Keratinocyte (primary cell): ENCODE measurements at regions not wholly inside any gene's neighbourhood (a gene's known extent, or its start where the extent isn't known, plus 50 kb on each side); places are given as distances from the start of the nearest gene placed in this dataset.

Experiments
- EZH2 ChIP-seq: IDR thresholded peaks from one replicate; pipeline ENCODE4 v1.6.1; 2012; ENCODE audit warnings: inconsistent platforms, mild to moderate bottlenecking, low read length, moderate library complexity
- TF ChIP-seq, protein P1 (sequence below), 3 experiments: IDR thresholded peaks in 1 of 3; conservative IDR thresholded peaks in 1 of 3; optimal IDR thresholded peaks in 1 of 3; 2 replicates in 2 of 3; 3 replicates in 1 of 3; pipeline versions ENCODE3 to v1.5.1; 2011; ENCODE audit warnings: low read length in 3 of 3, mild to moderate bottlenecking in 3 of 3, moderate library complexity in 2 of 3, control low read depth in 1 of 3, inconsistent platforms in 1 of 3; ENCODE audit not compliant: insufficient read depth in 2 of 3; ENCODE audit errors: extremely low read depth in 1 of 3

DNA sequence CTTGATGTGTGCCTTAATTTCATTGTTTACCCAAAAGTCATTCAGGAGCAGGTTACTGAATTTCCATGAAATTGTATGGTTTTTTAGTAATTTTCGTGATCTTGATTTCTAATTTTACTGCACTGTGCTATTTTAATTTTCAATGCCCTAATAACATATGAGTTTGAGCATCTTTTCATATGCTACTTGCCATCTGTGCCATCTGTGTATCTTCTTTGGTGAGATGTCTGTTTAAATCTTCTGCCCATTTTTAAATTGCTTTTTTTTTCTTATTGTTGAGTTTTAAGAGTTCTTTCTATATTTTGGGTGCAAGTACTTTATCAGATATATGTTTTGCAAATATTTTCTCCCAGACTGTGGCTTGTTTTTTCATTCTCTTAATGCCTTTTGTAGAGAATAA lies 165.9 kb downstream of the ST6GAL2 start:
- TF ChIP-seq, protein P1, sequence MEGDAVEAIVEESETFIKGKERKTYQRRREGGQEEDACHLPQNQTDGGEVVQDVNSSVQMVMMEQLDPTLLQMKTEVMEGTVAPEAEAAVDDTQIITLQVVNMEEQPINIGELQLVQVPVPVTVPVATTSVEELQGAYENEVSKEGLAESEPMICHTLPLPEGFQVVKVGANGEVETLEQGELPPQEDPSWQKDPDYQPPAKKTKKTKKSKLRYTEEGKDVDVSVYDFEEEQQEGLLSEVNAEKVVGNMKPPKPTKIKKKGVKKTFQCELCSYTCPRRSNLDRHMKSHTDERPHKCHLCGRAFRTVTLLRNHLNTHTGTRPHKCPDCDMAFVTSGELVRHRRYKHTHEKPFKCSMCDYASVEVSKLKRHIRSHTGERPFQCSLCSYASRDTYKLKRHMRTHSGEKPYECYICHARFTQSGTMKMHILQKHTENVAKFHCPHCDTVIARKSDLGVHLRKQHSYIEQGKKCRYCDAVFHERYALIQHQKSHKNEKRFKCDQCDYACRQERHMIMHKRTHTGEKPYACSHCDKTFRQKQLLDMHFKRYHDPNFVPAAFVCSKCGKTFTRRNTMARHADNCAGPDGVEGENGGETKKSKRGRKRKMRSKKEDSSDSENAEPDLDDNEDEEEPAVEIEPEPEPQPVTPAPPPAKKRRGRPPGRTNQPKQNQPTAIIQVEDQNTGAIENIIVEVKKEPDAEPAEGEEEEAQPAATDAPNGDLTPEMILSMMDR (optimal IDR thresholded peaks at IDR 0.05 in 1 of 3, IDR thresholded peaks at IDR 0.05 in 1 of 3, conservative IDR thresholded peaks at IDR 0.05 in 1 of 3; ENCODE audit: extremely low read depth in 1 of 3, insufficient read depth in 2 of 3, low read length in 3 of 3) = no peak
- TF ChIP-seq EZH2 = no peak
